ENCODE measurements at regions not wholly inside any gene's neighbourhood (a gene's known extent, or its start where the extent isn't known, plus 50 kb on each side); places are given as distances from the start of the nearest gene placed in this dataset.
"Not testable (repeated sequence)": the region's sequence is repeated elsewhere in the genome, so short reads cannot be mapped to it uniquely, and the experiment has no call there.

DNA sequence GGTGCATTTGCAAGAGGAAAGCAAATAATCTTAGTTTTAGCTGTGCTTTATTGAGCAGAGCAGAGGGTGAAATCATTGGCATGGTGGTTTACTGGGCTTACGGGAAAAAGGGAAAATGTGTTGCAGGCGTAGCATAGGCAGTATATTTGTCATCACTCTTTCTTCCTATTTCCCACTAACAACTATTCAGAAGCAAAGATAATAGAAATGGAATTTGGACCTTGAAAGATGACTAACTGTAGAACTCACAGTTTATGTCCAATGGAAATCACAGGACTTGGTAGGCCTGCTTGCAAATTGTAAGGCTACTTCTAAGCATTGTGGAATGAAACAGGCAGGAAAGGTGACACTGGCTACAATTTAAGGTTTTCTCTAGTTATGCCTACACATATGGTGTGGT lies 611.9 kb upstream of the MAN1A1 start:
- DNase-seq (ENCODE audit: low read depth in 2 of 2): no peak

DNA sequence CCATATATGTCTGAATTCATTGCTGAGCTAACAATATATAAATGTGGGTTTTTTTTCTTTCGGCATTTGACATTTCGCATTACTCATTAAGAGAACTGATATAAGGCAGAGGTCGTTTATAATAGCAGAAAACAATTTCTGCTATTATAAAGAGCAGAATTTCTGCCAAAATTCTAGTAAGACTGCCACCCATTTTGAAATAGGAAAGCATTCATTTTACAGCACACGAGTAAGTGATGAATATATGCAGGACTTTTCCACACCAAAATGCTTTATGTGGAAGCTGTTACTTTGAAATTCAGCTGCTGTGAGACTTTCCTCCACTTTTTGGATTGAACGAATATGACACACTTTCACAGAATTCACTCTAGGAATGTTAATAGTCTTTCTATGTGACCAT lies 610.9 kb upstream of the MAN1A1 start:
- DNase-seq (ENCODE audit: low read depth in 2 of 2): no peak

DNA sequence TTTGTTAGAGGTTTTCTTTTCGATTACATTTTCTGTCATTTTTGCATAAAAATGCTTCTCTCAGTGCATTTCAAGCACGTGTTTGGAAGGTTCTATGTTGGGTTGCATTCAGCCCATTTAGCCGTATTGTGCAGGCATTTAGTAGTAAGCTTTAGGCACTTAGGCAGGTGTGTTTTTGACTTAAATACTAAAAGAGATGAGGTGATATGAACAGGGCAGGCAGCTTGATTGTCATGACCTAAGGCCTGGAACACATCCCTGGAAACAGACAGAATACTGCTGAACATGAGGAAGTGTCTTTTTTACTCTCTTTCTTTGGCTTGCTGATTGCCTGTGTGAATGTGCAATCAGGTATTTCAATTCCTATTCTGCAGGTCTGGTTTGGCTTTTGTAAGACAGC lies 610.5 kb upstream of the MAN1A1 start:
- DNase-seq (ENCODE audit: low read depth in 2 of 2): no peak

DNA sequence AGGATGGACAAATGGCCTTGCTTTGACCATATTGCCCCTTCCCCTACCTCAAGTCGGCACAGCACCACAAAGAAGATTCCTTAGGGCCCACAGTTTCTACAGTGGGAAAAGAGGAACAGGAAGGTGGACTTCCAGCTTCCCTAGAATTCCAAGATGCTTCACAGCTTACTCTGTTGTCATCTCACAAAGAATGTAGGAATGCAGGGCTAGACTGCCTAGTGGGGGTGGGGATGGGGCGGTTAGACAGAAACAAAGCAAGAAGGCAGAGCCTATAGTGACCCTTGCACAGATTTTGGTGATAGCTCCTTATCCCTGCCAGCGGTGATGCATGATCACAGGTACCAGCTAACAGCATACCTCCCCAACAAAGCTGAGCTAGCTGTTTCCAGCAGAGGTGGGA lies 607.6 kb upstream of the MAN1A1 start:
- no peak for DNase-seq (ENCODE audit: low read depth in 2 of 2)

DNA sequence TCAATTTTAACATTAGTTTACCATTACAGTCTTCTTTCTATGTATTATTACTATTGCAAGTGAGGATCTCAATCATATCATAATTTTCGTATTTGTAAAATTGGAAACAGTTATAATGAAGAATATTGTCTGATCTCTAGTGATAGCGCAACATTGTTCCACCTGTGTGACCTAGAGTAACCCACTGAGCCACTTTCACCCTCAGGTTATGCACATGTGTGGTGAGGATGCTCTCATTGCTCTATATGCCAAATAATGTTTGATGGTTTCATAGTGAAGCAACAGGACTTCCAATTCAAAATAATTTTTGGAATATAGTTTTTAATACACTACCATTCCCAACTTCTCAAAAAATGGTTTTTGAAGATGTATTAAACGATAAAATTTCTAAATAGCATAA lies 603.1 kb upstream of the MAN1A1 start:
- no peak for DNase-seq (ENCODE audit: low read depth in 2 of 2)

DNA sequence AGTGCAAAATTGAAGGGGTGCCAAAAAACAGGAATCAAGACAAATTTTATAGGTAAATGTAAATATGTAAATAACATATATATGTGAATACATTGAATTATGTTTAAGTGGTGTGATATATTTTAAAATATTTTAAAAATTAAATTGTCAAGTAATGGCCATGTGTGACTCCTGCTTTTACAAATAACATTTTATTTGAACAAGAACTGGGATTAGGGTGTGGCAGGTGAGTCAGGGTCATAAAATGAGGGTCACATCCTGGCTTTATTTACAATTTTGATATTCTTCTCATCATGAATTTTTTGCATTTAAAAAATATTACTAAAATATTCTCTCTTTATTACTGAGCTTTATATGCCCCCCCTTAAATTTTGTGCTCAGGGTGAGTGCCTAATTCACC lies 601.1 kb upstream of the MAN1A1 start:
- no peak for DNase-seq (ENCODE audit: low read depth in 2 of 2)

DNA sequence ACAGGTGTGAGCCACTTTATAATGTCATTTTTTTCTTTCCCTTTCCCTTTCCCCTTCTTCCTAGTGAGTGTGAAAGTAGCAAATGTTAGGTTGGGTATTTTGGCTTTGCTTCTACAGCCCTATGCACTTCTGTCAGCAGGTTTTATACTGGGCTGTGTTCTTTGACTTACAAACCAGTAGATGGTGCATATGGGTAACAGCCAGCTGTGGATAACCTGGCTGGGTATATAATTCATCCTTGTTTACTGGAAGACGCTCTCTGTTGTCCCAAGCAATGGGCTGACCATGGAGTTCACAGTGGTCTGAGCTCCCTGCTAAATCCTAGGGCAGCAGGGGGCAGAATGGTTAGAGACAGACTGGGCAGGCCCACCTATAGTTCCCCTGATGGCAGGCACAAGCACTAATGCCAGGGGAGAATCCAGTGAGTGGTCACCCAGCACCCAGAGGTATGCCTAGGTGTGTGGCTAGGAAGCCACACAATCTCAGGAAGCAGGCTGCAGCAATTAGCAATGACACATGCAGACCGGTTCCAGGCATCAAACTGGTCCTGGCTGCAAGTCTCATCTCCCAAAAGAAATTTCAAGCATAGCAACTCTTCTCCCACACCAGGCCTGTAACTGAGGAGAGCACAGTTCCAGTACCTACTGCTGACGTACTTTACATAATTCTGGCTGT lies 592.7 kb upstream of the MAN1A1 start:
- DNase-seq (ENCODE audit: low read depth in 2 of 2): no peak

DNA sequence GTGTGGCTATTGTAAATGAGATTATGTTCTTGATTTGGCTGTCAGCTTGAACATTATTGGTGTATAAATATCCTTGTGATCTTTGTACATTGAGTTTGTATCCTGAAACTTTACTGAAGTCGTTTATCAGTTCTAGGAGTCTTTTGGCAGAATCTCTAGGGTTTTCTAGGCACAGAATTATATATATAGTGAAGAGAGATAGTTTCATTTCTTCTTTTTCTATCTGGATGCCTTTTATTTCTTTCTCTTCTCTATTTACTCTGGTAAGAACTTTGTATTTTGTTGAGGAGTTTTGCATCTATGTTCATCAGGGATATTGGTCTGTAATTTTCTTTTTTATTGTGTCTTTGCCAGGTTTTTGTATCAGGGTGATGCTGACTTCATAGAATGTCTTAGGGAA lies 589.2 kb upstream of the MAN1A1 start:
- no peak for DNase-seq (ENCODE audit: low read depth in 2 of 2)

DNA sequence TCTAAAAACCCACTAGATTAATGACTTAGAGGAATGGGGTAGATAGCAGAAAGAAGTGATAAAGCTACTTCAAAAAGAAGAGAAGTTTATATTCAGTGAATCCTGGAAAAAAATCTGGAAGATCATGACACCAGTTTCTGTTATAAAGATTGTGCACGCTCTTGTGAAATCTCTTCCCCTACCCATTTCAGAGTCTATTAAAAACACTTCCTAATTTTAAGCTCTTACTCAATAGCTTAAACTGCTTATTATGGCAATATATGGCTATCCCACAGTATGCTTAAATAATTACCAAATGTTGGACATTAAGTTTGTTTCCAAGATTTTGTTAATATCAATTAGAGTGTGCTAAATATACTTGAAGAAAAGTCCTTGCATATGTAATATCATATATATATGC lies 585.3 kb upstream of the MAN1A1 start:
- DNase-seq (ENCODE audit: low read depth in 2 of 2): no peak

DNA sequence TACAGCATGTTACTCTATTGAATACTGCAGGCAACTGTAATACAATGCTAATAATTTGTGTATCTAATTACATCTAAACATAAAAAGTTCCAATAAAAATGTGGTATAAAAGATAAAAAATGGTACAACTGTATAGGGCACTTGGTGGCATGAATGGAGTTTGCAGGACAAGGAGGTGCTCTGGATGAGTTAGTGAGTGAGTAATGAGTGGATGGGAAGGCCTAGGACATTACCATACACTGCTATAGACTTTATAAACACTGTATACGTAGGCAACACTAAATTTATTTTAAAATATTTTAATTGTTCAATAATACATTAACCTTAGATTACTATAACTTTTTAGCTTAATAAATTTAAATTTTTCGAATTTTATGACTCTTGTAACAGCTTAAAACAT lies 579.6 kb upstream of the MAN1A1 start:
- DNase-seq (ENCODE audit: low read depth in 2 of 2): no peak

DNA sequence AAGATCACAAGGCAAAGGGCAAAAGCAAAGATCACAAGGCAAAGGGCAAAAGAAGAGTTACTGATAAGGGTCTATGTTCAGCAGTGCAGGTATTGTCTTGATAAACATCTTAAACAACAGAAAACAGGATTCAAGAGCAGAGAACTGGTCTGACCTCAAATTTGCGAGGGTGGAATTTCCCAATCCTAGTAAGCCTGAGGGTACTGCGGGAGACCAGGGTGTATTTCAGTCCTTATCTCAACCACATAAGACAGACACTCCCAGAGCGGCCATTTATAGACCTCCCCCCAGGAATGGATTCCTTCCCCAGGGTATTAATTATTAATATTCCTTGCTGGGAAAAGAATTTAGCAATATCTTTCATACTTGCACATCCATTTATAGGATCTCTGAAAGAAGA lies 575.3 kb upstream of the MAN1A1 start:
- DNase-seq (ENCODE audit: low read depth in 2 of 2): not testable (repeated sequence)

DNA sequence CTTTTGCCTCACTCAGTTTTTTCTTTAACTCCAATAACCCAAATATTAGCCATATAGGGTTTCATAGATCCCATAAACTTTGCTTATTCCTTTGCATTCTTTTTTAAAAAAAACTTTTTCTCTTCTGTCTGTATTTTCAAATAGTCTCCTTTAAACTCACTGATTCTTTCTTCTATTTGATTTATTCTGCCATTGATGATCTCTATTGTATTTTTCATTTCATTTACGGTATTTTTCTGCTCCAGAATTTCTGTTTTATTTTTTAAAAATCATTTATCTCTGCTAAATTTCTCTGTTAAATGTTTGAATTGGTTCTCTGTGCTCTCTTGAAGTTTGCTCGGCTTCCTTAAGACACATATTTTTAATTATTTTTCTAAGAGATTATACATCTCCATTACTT lies 573.3 kb upstream of the MAN1A1 start:
- DNase-seq (ENCODE audit: low read depth in 2 of 2): no peak

DNA sequence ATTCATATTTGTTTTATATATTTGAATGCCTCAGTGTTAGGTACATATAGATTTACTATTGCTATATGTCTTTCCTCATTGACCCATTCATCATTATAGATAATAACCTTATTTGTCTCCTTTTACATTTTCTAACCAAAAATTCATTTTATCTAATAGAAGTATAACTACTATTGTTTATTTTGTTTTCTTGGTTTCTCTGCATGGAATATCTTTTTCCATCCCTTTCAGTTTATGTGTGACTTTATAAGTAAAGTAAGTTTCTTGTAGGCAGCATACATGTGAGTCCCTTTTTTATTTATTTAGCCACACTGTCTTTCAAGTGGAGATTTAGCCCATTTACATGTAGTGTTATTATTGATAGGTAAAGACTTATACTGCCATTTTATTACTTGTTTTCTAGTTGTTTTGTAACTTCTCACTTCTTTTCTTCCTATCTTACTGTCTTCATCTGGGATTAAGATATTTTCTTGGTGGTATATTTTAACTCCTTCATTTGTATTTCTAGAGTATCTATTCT lies 572.0 kb upstream of the MAN1A1 start:
- no peak for DNase-seq (ENCODE audit: low read depth in 2 of 2)

DNA sequence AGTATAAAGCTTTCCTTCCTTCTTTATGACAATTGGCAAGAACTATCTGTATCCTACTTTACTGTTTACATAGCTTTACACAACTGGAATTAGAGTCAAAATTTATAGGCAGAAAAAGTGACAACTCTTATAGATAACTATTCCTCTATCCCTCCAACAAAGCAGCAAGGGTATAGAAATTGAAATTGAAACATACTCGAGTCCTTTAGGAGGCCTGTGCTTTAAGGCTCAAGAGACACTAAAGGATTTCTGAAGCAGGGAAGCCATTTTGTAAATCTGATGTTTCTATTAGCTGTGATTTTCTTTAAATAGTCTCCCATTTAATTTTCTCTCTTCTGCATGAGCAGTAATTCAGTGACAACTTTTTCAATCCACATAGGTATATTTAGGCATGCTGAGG lies 567.6 kb upstream of the MAN1A1 start:
- no peak for DNase-seq (ENCODE audit: low read depth in 2 of 2)

DNA sequence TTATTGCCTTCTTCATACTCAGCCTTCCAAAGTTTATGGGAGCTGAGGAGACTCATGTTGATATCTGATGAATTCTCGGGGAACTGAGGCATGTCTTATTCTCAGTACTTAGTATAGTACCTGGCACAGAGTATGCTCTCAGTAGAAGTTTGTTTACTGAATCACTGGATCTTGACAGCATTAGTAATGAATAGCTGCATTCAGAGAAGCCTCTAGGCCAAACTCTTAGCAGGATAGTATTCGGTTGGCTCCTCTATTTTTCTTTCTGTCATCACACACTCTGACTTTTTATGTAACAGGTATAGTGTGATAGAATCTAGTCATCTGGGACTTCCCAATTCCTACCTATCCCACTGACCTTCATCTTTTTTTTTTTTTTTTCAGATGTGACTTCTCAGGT lies 566.4 kb upstream of the MAN1A1 start:
- DNase-seq (ENCODE audit: low read depth in 2 of 2): no peak

DNA sequence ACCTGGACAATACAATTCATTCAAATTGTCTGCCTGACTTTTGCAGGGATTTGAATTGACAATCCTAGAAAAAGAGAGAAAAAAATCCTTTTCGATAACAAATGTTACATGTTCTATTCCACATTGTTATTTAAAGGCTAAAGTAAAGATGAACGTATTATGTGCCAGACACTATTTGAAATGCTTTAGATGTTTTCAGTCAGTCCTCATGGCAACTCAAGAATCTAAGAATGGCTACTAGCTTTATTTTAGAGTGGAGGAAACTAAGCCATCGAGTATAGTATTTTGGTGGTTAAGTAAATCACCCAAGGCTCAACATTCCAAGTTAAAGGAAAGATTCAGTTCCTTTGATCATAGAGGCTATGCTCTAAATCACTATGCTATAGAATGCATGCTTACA lies 558.6 kb upstream of the MAN1A1 start:
- no peak for DNase-seq (ENCODE audit: low read depth in 2 of 2)

DNA sequence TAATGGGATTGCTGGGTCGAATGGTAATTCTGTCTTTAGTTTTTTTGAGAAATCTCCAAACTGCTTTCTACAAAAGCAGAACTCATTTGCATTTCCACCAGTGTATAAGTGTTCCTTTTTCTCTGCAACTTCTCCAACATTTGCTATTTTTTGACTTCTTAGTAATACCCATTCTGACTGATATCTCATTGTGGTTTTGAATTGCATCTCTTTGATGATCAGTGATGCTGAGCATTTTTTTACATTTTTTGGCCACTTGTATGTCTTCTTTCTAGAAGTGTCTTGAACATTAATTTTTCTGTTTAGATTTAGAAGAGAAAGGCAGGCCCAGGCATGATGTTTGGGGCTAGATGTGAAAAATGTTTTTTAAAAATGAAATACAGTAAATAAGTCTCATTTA lies 553.1 kb upstream of the MAN1A1 start:
- DNase-seq (ENCODE audit: low read depth in 2 of 2): no peak

DNA sequence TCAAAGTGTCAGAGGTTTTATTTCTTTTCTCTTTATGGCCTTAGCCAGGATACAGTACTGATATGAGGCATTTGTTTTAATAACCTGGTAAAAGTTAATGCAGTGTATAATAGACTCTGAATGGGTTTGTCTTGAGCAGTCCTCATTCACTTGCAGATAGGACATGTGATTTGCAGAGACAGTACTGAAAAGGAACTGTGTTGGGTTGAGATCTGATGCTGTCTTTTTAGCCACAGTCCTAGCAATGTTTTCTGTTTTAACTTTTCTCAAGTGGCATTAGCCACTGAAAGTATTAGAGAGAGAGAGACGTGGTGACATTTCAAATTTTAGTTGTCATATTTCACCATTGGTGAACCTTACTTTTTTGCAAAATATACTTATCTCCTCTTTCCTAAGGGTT lies 547.2 kb upstream of the MAN1A1 start:
- DNase-seq (ENCODE audit: low read depth in 2 of 2): no peak

DNA sequence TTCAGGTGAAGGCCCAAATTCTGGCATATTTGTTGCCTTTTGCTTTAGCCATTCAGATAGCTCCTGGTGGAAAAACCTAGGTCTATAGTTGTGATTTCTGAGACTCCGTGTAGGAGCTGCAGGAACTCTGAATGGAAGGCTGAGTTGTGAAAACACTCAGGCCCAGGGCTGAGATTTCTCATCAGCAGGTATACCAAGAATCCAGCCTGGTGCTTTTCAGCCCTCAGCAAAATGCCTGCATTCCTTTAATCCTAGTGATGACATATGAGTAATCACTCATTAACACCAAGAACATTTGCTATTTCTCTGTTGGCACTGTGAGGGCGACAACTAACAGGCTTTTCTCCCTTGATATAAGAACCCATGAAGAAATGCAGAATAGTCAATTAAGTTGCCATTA lies 546.1 kb upstream of the MAN1A1 start:
- DNase-seq (ENCODE audit: low read depth in 2 of 2): no peak

DNA sequence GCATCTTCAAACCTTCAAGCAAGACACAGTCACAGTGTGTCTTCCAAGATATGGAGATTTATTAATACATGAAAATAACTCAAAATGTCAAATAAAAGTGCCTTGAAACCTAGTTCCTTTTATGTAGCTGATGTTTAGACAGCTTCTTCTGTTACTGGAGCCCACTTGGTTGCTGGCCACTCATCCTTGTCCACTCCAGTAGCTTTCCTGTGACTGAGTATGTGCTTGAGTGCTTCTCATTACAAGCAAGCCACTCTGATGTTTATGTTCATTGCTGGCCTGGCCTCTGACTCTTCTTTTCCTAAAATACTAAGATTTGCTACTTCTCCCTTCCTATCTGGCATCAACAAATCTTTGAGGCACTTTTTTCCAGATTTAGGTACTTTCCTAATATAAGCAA lies 545.2 kb upstream of the MAN1A1 start:
- DNase-seq (ENCODE audit: low read depth in 2 of 2): no peak

DNA sequence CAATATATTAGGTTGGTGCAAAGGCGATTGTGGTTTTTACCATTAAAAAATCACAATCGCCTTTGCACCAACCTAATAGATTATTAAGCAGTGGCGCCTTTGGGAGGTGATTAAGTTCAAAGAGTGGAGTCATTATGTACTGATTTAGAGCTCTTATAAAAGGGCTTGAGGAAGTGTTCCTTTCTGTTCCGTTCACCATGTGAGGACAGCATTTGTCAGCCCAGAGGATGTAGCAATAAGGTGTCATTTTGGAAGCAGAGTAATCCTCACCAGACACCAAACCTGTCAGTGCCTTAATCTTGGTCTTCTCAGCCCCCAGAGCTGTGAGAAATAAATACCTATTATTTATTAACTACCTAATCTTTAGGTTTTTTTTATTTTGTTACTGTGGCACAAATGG lies 542.1 kb upstream of the MAN1A1 start:
- no peak for DNase-seq (ENCODE audit: low read depth in 2 of 2)

DNA sequence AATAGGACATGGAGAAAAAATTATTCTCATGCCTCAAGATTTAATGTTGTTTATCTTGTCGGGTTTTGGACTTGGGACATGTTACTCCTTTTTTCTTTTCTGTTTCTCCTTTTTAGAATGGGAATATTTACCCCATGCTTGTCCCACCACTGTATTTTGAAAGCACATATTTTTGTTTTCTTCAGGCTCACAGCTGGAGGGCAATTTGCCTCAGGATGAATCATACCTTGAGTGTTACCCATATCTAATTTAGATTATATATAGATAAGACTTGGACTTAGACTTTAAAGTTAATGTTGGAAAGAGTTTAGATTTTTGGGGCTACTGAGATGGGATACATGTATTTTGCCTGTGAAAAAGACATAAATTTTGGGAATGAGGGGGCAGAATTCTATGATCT lies 541.6 kb upstream of the MAN1A1 start:
- DNase-seq (ENCODE audit: low read depth in 2 of 2): no peak

DNA sequence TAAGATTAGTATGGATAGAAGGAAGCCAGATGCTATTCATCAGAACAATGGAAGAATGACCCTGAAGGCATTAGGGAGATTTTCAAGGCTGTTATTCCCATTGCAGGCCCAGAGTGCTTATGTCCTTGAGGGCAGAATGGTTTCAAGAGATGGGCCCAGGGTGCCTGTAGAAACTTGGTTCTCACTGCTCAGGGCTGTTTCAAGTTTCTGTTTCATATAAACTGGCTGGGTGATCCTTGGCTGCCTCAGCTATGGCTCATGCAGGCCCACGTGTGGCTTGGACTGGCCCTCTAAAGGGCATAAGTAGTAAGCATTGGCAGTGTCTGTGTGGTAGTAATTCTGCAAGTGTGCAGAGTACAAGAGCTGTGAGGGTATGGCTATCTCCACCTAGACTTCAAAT lies 540.9 kb upstream of the MAN1A1 start:
- DNase-seq (ENCODE audit: low read depth in 2 of 2): no peak

DNA sequence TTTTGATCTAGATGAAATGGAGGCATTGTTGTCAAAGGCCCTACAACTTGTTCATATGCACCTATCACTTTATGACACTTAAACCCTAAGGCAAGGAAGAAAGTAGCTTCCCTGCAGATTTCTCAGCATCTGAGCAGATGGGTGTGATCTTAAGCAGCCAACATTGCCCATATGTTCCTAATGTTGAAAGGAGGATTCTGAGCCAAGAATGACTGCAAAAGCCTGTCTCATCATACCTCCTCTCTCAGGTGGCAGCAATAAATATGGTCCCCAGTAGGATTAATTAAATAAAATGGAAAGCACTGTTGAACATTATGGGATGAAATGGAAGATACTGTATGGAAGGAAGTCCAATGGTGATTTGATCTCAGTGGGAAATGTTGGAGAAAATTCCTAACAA lies 538.1 kb upstream of the MAN1A1 start:
- DNase-seq (ENCODE audit: low read depth in 2 of 2): no peak

Data from stimulated activated CD8-positive, alpha-beta memory T cell treated with anti-CD3 and anti-CD28 coated beads, Interleukin-2, amount 100 ng/mL, for 1 hour (primary cell).